Hepatocyte (in vitro differentiated cells): ENCODE measurements at regions not wholly inside any gene's neighbourhood (a gene's known extent, or its start where the extent isn't known, plus 50 kb on each side); places are given as distances from the start of the nearest gene placed in this dataset.

Source experiments
- EZH2 ChIP-seq: fragments of 200-600 bp; sonication (generic); IDR thresholded peaks from 2 replicates; pipeline ENCODE4 v1.6.1; 2016; ENCODE audit warnings: antibody characterized with exemption, mild to moderate bottlenecking, borderline replicate concordance
- TF ChIP-seq, protein P1 (sequence below): fragments of 200-600 bp; sonication (generic); IDR thresholded peaks from 2 replicates; pipeline ENCODE4 v1.5.1; 2016; ENCODE audit warnings: antibody characterized with exemption, mild to moderate bottlenecking; ENCODE audit not compliant: poor library complexity

DNA sequence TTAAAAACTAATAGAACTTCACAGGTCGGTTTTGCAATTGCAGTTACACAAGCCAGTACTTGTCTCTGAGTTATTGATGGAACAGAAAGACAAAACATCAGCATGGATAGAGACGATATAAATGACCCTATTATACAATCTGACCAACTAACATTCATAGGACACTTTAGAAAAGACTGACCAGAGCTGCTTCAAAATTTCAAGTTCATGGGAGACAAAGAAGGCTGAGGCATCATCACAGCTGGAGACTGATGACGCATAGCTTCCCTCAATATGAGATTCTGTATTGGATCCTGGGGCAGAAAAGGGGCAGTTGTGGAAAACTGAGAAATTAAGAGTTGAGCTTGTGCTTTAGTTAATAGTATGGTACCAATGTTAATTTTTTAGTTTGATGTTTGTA is 174.0 kb downstream of the THBS2 start:
- TF ChIP-seq, protein P1, sequence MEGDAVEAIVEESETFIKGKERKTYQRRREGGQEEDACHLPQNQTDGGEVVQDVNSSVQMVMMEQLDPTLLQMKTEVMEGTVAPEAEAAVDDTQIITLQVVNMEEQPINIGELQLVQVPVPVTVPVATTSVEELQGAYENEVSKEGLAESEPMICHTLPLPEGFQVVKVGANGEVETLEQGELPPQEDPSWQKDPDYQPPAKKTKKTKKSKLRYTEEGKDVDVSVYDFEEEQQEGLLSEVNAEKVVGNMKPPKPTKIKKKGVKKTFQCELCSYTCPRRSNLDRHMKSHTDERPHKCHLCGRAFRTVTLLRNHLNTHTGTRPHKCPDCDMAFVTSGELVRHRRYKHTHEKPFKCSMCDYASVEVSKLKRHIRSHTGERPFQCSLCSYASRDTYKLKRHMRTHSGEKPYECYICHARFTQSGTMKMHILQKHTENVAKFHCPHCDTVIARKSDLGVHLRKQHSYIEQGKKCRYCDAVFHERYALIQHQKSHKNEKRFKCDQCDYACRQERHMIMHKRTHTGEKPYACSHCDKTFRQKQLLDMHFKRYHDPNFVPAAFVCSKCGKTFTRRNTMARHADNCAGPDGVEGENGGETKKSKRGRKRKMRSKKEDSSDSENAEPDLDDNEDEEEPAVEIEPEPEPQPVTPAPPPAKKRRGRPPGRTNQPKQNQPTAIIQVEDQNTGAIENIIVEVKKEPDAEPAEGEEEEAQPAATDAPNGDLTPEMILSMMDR, result no peak
- no peak for TF ChIP-seq EZH2
